MCF 10A (cell line): ENCODE measurements at regions not wholly inside any gene's neighbourhood (a gene's known extent, or its start where the extent isn't known, plus 50 kb on each side); places are given as distances from the start of the nearest gene placed in this dataset.

ENCODE experiments used
- BruUV-seq: library from RNA; stranded (reverse); fragments of 400-500 nt; replicated peaks from 2 replicates; lab custom pipeline; 2021; lab: Mats Ljungman, UMichigan
- CTCF ChIA-PET: fragments of 300-600 bp; sonication (Branson Sonifier 250); formaldehyde crosslinking; extraction: SDS; loops from one replicate; lab custom pipeline; 2021; ENCODE audit warnings: antibody characterized with exemption, inconsistent platforms; lab: Yijun Ruan, JAX
- POLR2A ChIA-PET: fragments of 300-600, 350-650 bp; sonication (Branson Sonifier 250); formaldehyde crosslinking; extraction: SDS; loops from one replicate; lab custom pipeline; 2020; ENCODE audit warnings: antibody characterized with exemption, inconsistent platforms; lab: Yijun Ruan, JAX
- DNase-seq: peaks from one replicate; pipeline ENCODE4 v3.0.0-alpha.2; 2018; ENCODE audit not compliant: unreplicated experiment
- H3K27ac Mint-ChIP-seq: one replicate; pipeline ENCODE4 v1.8.0; 2022; ENCODE audit warnings: mild to moderate bottlenecking, low read depth, mixed read lengths; ENCODE audit not compliant: unreplicated experiment
- H3K27me3 Mint-ChIP-seq: one replicate; pipeline ENCODE4 v1.8.0; 2022; ENCODE audit warnings: mixed read lengths; ENCODE audit not compliant: insufficient read depth, unreplicated experiment
- H3K36me3 Mint-ChIP-seq: one replicate; pipeline ENCODE4 v1.8.0; 2022; ENCODE audit warnings: mild to moderate bottlenecking, moderate library complexity, mixed read lengths; ENCODE audit not compliant: insufficient read depth, unreplicated experiment
- H3K4me1 Mint-ChIP-seq: one replicate; pipeline ENCODE4 v1.8.0; 2022; ENCODE audit warnings: mixed read lengths; ENCODE audit not compliant: insufficient read depth, unreplicated experiment
- H3K4me3 Mint-ChIP-seq: one replicate; pipeline ENCODE4 v1.8.0; 2022; ENCODE audit warnings: mild to moderate bottlenecking, moderate library complexity, mixed read lengths; ENCODE audit not compliant: unreplicated experiment
- H3K9me3 Mint-ChIP-seq: one replicate; pipeline ENCODE4 v1.8.0; 2022; ENCODE audit warnings: mixed read lengths; ENCODE audit not compliant: unreplicated experiment
- intact Hi-C: fragments of 100-400 bp; cut with micrococcal nuclease; formaldehyde crosslinking; loops from 2 replicates; pipeline ENCODE4 v1.14.1; 2022
- TF ChIP-seq, protein P1 (sequence below): fragments of 200-600 bp; IDR thresholded peaks from one replicate; pipeline ENCODE4 v1.8.0; 2022; ENCODE audit warnings: antibody characterized with exemption, mild to moderate bottlenecking; ENCODE audit not compliant: unreplicated experiment

DNA sequence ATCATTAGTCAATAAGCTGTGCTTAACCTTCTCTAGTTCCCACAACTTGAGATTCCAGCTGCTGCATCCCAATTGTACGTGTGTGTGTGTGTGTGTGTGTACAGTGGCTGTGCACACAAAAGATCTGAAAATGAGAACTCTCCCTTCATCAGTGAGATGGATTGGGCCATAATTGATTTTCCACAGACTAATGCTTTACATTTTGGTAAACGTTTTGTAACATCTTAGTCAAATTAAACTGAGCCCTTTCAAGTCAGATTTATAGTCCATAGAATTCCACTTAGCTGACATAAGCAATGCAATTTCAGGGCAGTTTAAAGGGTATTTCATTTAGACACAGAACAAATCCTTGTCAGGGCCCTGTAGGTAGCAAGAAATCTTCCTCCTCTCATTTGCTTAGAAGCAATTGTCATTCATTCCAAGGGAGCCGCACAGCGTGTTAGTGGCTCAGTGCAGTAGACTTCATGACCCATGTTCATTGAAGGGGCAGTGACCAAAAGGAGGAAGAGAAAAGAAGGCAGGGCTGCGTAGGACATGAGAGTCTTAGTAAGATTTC lies 1123.5 kb upstream of the AUTS2 start:
- intact Hi-C loops: no loop called here
- H3K4me3 Mint-ChIP-seq: no peak overlapping the region
- H3K27me3 Mint-ChIP-seq: no peaks in the 10 kb centered on the region
- peaks cover 12% of the 10 kb centered on the region for H3K9me3 Mint-ChIP-seq
- H3K4me1 Mint-ChIP-seq: no peaks in the 10 kb centered on the region
- BruUV-seq: no TSS peak
- ChIA-PET POLR2A (no interaction called here), CTCF (interaction anchor here (0.6 kb wide), 2 partner anchors 991 to 1075 kb away, joined by 3 read pairs; no protein-coding TSS in a partner anchor)
- TF ChIP-seq, protein P1, sequence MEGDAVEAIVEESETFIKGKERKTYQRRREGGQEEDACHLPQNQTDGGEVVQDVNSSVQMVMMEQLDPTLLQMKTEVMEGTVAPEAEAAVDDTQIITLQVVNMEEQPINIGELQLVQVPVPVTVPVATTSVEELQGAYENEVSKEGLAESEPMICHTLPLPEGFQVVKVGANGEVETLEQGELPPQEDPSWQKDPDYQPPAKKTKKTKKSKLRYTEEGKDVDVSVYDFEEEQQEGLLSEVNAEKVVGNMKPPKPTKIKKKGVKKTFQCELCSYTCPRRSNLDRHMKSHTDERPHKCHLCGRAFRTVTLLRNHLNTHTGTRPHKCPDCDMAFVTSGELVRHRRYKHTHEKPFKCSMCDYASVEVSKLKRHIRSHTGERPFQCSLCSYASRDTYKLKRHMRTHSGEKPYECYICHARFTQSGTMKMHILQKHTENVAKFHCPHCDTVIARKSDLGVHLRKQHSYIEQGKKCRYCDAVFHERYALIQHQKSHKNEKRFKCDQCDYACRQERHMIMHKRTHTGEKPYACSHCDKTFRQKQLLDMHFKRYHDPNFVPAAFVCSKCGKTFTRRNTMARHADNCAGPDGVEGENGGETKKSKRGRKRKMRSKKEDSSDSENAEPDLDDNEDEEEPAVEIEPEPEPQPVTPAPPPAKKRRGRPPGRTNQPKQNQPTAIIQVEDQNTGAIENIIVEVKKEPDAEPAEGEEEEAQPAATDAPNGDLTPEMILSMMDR: no peak
- no peak overlapping the region for H3K27ac Mint-ChIP-seq
- no peak for DNase-seq
- H3K36me3 Mint-ChIP-seq: peaks cover 7% of the 10 kb centered on the region

DNA sequence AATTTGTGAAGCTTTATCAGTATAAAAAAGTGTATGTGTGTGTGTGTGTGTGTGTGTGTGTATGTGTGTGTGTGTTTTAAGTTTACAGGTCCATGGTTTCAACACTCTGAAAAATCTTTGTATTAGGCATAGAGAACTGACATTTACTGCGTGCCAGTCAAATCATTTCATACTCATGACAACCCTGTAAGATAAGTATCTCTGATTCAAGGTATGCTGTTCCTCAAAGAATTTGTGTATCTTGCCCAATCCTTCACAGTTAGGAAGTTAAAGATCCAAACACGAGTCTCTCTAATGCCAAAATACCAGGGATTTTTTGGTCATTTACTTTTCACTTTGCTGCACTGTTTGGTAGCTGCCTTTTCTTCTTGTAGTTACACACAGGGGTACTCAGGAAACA lies 1121.3 kb upstream of the AUTS2 start:
- intact Hi-C loops: no loop called here
- Mint-ChIP-seq H3K4me1 (no peaks in the 10 kb centered on the region), H3K9me3 (peaks cover 16% of the 10 kb centered on the region), H3K36me3 (peaks cover 7% of the 10 kb centered on the region), H3K27me3 (no peaks in the 10 kb centered on the region), H3K27ac (no peak overlapping the region), H3K4me3 (no peak overlapping the region)
- ChIA-PET POLR2A (no interaction called here), CTCF (interaction anchor here (0.6 to 1.4 kb wide), 2 partner anchors 10 to 42 kb away, joined by 3 read pairs; no protein-coding TSS in a partner anchor)
- TF ChIP-seq, protein P1: no peak
- no TSS peak for BruUV-seq
- DNase-seq: no peak

DNA sequence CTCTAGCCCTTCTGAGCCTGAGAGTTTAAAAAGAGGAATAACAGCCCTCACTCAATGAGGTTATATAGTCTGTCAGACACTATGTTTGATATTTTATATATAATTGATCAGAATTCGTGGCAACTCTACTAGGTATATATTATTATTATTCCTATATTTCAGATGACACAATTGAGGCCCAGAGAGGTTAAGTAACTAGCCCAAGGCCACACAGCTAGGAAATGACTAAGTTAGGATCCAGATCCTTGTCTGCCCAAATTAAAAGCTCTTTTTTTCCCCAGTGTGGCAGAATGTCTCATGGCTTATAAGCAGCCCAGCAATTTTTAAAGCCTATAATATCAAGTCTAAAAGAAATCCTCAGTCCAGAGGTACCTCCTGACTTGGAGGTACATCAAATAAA lies 1119.9 kb upstream of the AUTS2 start:
- TF ChIP-seq, protein P1: no peak
- no TSS peak for BruUV-seq
- POLR2A ChIA-PET: no interaction called here
- H3K9me3 Mint-ChIP-seq: peaks cover 16% of the 10 kb centered on the region
- H3K27me3 Mint-ChIP-seq: no peaks in the 10 kb centered on the region
- H3K27ac Mint-ChIP-seq: no peak overlapping the region
- DNase-seq: no peak
- CTCF ChIA-PET: no interaction called here
- intact Hi-C loops: no loop called here
- no peaks in the 10 kb centered on the region for H3K36me3 Mint-ChIP-seq
- no peaks in the 10 kb centered on the region for H3K4me1 Mint-ChIP-seq
- H3K4me3 Mint-ChIP-seq: no peak overlapping the region

DNA sequence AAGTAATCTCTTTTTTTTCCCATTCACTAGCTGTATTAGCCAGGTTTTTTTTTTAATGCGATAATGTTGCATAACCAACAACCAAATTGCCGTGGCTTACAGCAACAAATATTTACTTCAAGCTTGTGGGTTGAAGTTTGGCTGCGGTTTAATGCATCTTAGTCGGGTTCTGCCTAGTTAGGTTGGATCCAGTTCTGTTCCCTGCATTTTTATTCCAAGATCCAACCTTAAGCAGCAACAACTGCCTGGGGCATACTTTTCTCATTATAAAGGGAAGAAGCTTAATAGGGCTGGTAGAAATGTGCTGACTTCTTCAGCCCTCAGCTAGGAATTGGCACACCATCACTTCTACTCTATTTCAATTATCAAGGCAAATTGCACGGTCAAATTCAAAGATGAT lies 1115.5 kb upstream of the AUTS2 start:
- TF ChIP-seq, protein P1: no peak
- H3K4me1 Mint-ChIP-seq: no peaks in the 10 kb centered on the region
- no peak overlapping the region for H3K27ac Mint-ChIP-seq
- ChIA-PET CTCF (no interaction called here), POLR2A (no interaction called here)
- DNase-seq: no peak
- H3K9me3 Mint-ChIP-seq: peaks cover 16% of the 10 kb centered on the region
- H3K27me3 Mint-ChIP-seq: no peaks in the 10 kb centered on the region
- no TSS peak for BruUV-seq
- H3K36me3 Mint-ChIP-seq: no peaks in the 10 kb centered on the region
- intact Hi-C loops: no loop called here
- H3K4me3 Mint-ChIP-seq: no peak overlapping the region
